H9 (cell line): ENCODE measurements at regions not wholly inside any gene's neighbourhood (a gene's known extent, or its start where the extent isn't known, plus 50 kb on each side); places are given as distances from the start of the nearest gene placed in this dataset.

Experiments
- DNase-seq: peaks from one replicate; pipeline ENCODE4 v3.0.0-alpha.2; 2017
- H2AFZ ChIP-seq: one replicate; pipeline ENCODE4 v1.6.1; 2013; ENCODE audit warnings: mild to moderate bottlenecking, low read length, control low read depth, moderate library complexity
- H2AK5ac ChIP-seq: 2 replicates; pipeline ENCODE4 v1.6.1; 2013; ENCODE audit warnings: low read length, control low read depth, mixed read lengths; ENCODE audit not compliant: insufficient read length
- H2BK120ac ChIP-seq: one replicate; pipeline ENCODE4 v1.6.1; 2013; ENCODE audit warnings: low read depth, mild to moderate bottlenecking, low read length, control low read depth, inconsistent platforms; ENCODE audit not compliant: poor library complexity, severe bottlenecking
- H2BK12ac ChIP-seq: 2 replicates; pipeline ENCODE4 v1.6.1; 2013; ENCODE audit warnings: low read length, control low read depth, mixed read lengths, low read depth; ENCODE audit not compliant: insufficient read length
- H2BK15ac ChIP-seq: 2 replicates; pipeline ENCODE4 v1.6.1; 2013; ENCODE audit warnings: low read depth, low read length, control low read depth
- H2BK20ac ChIP-seq: one replicate; pipeline ENCODE4 v1.6.1; 2013; ENCODE audit warnings: low read depth, mild to moderate bottlenecking, low read length, control low read depth, inconsistent platforms; ENCODE audit not compliant: poor library complexity, severe bottlenecking
- H2BK5ac ChIP-seq: 2 replicates; pipeline ENCODE4 v1.6.1; 2013; ENCODE audit warnings: low read length, control low read depth, mixed read lengths; ENCODE audit not compliant: insufficient read length
- H3K14ac ChIP-seq: 2 replicates; pipeline ENCODE4 v1.6.1; 2013; ENCODE audit warnings: low read length, control low read depth; ENCODE audit not compliant: insufficient read depth
- H3K18ac ChIP-seq: 2 replicates; pipeline ENCODE4 v1.6.1; 2013; ENCODE audit warnings: low read depth, mild to moderate bottlenecking, mixed read lengths, low read length, control low read depth; ENCODE audit not compliant: insufficient read length
- H3K23ac ChIP-seq: 2 replicates; pipeline ENCODE4 v1.6.1; 2013; ENCODE audit warnings: low read length, control low read depth, mixed read lengths, low read depth; ENCODE audit not compliant: insufficient read length
- H3K23me2 ChIP-seq: 2 replicates; pipeline ENCODE4 v1.6.1; 2013; ENCODE audit warnings: low read depth, mild to moderate bottlenecking, mixed read lengths, low read length, control low read depth; ENCODE audit not compliant: insufficient read length, poor library complexity, severe bottlenecking
- H3K27ac ChIP-seq: 2 replicates; pipeline ENCODE4 v1.5.1; 2013; ENCODE audit warnings: low read length, control low read depth, mixed read lengths, low read depth; ENCODE audit not compliant: insufficient read length
- H3K27me3 ChIP-seq: 2 replicates; pipeline ENCODE4 v1.6.1; 2013; ENCODE audit warnings: low read length, control low read depth, inconsistent platforms; ENCODE audit not compliant: insufficient read depth
- H3K4ac ChIP-seq: 2 replicates; pipeline ENCODE4 v1.6.1; 2013; ENCODE audit warnings: low read depth, mild to moderate bottlenecking, control low read depth, inconsistent platforms, low read length, moderate library complexity
- H3K4me1 ChIP-seq: 2 replicates; pipeline ENCODE4 v1.6.1; 2013; ENCODE audit warnings: low read length, control low read depth, inconsistent platforms; ENCODE audit not compliant: insufficient read depth
- H3K4me2 ChIP-seq: 2 replicates; pipeline ENCODE4 v1.6.1; 2013; ENCODE audit warnings: low read length, control low read depth, mixed read lengths; ENCODE audit not compliant: insufficient read length, insufficient read depth
- H3K56ac ChIP-seq: 2 replicates; pipeline ENCODE4 v1.6.1; 2013; ENCODE audit warnings: low read depth, mild to moderate bottlenecking, mixed read lengths, low read length, control low read depth; ENCODE audit not compliant: insufficient read length
- H3K79me1 ChIP-seq: 2 replicates; pipeline ENCODE4 v1.6.1; 2013; ENCODE audit warnings: low read depth, mild to moderate bottlenecking, moderate library complexity, low read length, control low read depth, inconsistent platforms; ENCODE audit not compliant: insufficient read depth, poor library complexity, severe bottlenecking
- H3K79me2 ChIP-seq: 2 replicates; pipeline ENCODE4 v1.6.1; 2013; ENCODE audit warnings: low read length, control low read depth, inconsistent platforms; ENCODE audit not compliant: insufficient read depth
- H3K9ac ChIP-seq: 2 replicates; pipeline ENCODE4 v1.6.1; 2013; ENCODE audit warnings: low read length, control low read depth, mixed read lengths; ENCODE audit not compliant: insufficient read length; ENCODE audit errors: extremely low read depth
- H3K9me3 ChIP-seq: one replicate; pipeline ENCODE4 v1.6.1; 2013; ENCODE audit warnings: low read depth, low read length, inconsistent platforms; ENCODE audit not compliant: control insufficient read depth
- H3T11ph ChIP-seq: one replicate; pipeline ENCODE4 v1.6.1; 2013; ENCODE audit warnings: mild to moderate bottlenecking, low read length, control low read depth, inconsistent platforms
- H4K20me1 ChIP-seq: one replicate; pipeline ENCODE4 v1.6.1; 2013; ENCODE audit not compliant: control insufficient read depth, insufficient read length, insufficient read depth
- H4K5ac ChIP-seq: 2 replicates; pipeline ENCODE4 v1.6.1; 2013; ENCODE audit warnings: low read depth, mild to moderate bottlenecking, mixed read lengths, low read length, control low read depth; ENCODE audit not compliant: insufficient read length
- H4K8ac ChIP-seq: replicated peaks from 2 replicates; pipeline ENCODE4 v1.6.1; 2013; ENCODE audit warnings: low read length, control low read depth, mixed read lengths, low read depth; ENCODE audit not compliant: insufficient read length
- H4K91ac ChIP-seq: 2 replicates; pipeline ENCODE4 v1.6.1; 2013; ENCODE audit warnings: low read depth, mild to moderate bottlenecking, moderate library complexity, mixed read lengths, low read length, control low read depth; ENCODE audit not compliant: insufficient read length
- H3K27ac Mint-ChIP-seq, 3 experiments: 2 replicates in 2 of 3; 3 replicates in 1 of 3; pipeline ENCODE4 v1.8.0; 2020 to 2021; ENCODE audit warnings: mixed read lengths in 3 of 3, mild to moderate bottlenecking in 1 of 3, moderate library complexity in 1 of 3
- H3K27me3 Mint-ChIP-seq: 2 replicates; pipeline ENCODE4 v1.8.0; 2021; ENCODE audit warnings: low read depth, mild to moderate bottlenecking, moderate library complexity, mixed read lengths
- H3K36me3 Mint-ChIP-seq, 3 experiments: 2 replicates in 2 of 3; 3 replicates in 1 of 3; pipeline ENCODE4 v1.8.0; 2020 to 2021; ENCODE audit warnings: low read depth in 3 of 3, mixed read lengths in 3 of 3; ENCODE audit not compliant: insufficient read depth in 1 of 3
- H3K4me1 Mint-ChIP-seq, 2 experiments: 2 replicates each; pipeline ENCODE4 v1.8.0; 2020; ENCODE audit warnings: mixed read lengths in 2 of 2
- H3K4me3 Mint-ChIP-seq, 2 experiments: 2 replicates in 1 of 2; 3 replicates in 1 of 2; pipeline ENCODE4 v1.8.0; 2020 to 2021; ENCODE audit warnings: mild to moderate bottlenecking in 2 of 2, mixed read lengths in 2 of 2, moderate library complexity in 1 of 2
- H3K9me3 Mint-ChIP-seq, 2 experiments: 2 replicates in 1 of 2; 3 replicates in 1 of 2; pipeline ENCODE4 v1.8.0; 2020; ENCODE audit warnings: mild to moderate bottlenecking in 2 of 2, mixed read lengths in 2 of 2, moderate library complexity in 1 of 2
- CTCF ChIP-seq: fragments of 200-600 bp; sonication (generic); conservative IDR thresholded peaks from 3 replicates; pipeline ENCODE4 v1.8.0; 2021; ENCODE audit warnings: antibody characterized with exemption, mild to moderate bottlenecking

GRCh38 chr4:160347197-160347596, 1244.3 kb downstream of the RAPGEF2 start:
- Histone ChIP-seq H3K27ac (no peak overlapping the region), H2BK15ac (no peak overlapping the region), H3K9me3 (no peaks in the 10 kb centered on the region), H4K91ac (no peak overlapping the region), H3K79me2 (no peaks in the 10 kb centered on the region), H3K56ac (no peak overlapping the region), H2BK5ac (no peak overlapping the region), H3K4ac (no peak overlapping the region), H3K18ac (no peak overlapping the region), H3K14ac (no peak overlapping the region), H3T11ph (no peak overlapping the region), H4K20me1 (no peaks in the 10 kb centered on the region), H3K4me2 (no peak overlapping the region), H2AK5ac (no peak overlapping the region), H2BK120ac (no peak overlapping the region), H2BK12ac (no peak overlapping the region), H3K23me2 (no peaks in the 10 kb centered on the region), H3K23ac (no peak overlapping the region), H4K5ac (no peak overlapping the region), H3K4me1 (no peaks in the 10 kb centered on the region), H2BK20ac (no peak overlapping the region), H3K27me3 (no peaks in the 10 kb centered on the region), H3K79me1 (no peaks in the 10 kb centered on the region), H2AFZ (no peak overlapping the region), H3K9ac (no peak overlapping the region), H4K8ac (no peak overlapping the region)
- DNase-seq, result no peak
- Mint-ChIP-seq H3K27ac (no peak overlapping the region), H3K9me3 (no peaks in the 10 kb centered on the region), H3K4me3 (no peak overlapping the region), H3K27me3 (no peaks in the 10 kb centered on the region), H3K36me3 (0 out of 7 replicates have a peak, but pooled peaks cover 0 to 3% (median 0%) of the 10 kb centered on the region in 3 experiments), H3K4me1 (no peaks in the 10 kb centered on the region)
- no peak for TF ChIP-seq CTCF
